BJ (cell line): ENCODE measurements at regions not wholly inside any gene's neighbourhood (a gene's known extent, or its start where the extent isn't known, plus 50 kb on each side); places are given as distances from the start of the nearest gene placed in this dataset.
A peak's percentile ranks its signal among the peaks of the same experiment; 100 is the strongest.
"Not testable (repeated sequence)": the region's sequence is repeated elsewhere in the genome, so short reads cannot be mapped to it uniquely, and the experiment has no call there.

Experiments used
- CTCF ChIA-PET: fragments of 350-600 bp; formaldehyde crosslinking; extraction: SDS; loops from one replicate; lab custom pipeline; 2021; ENCODE audit warnings: antibody characterized with exemption, inconsistent platforms; lab: Yijun Ruan, JAX
- POLR2A ChIA-PET: fragments of 300-600 bp; sonication (Branson Sonifier 250); formaldehyde crosslinking; extraction: SDS; loops from one replicate; lab custom pipeline; 2021; ENCODE audit warnings: antibody characterized with exemption; lab: Charles Lee
- DNase-seq: peaks from one replicate; pipeline ENCODE4 v3.0.0-alpha.2; 2011; ENCODE audit warnings: low read depth
- H3K27me3 ChIP-seq: 2 replicates; pipeline ENCODE4 v1.6.0; 2011; ENCODE audit warnings: low read length; ENCODE audit not compliant: control insufficient read depth, insufficient read depth
- H3K36me3 ChIP-seq: 2 replicates; pipeline ENCODE4 v1.5.1; 2011; ENCODE audit warnings: low read length; ENCODE audit not compliant: control insufficient read depth, insufficient read depth
- H3K4me3 ChIP-seq: 2 replicates; pipeline ENCODE4 v1.5.1; 2011; ENCODE audit warnings: low read depth, mild to moderate bottlenecking, control low read depth, low read length
- TF ChIP-seq, protein P1 (sequence below): IDR thresholded peaks from 2 replicates; pipeline ENCODE4 v1.5.1; 2011; ENCODE audit warnings: low read depth, mild to moderate bottlenecking, control low read depth, inconsistent platforms, low read length, moderate library complexity; ENCODE audit not compliant: insufficient read depth

DNA sequence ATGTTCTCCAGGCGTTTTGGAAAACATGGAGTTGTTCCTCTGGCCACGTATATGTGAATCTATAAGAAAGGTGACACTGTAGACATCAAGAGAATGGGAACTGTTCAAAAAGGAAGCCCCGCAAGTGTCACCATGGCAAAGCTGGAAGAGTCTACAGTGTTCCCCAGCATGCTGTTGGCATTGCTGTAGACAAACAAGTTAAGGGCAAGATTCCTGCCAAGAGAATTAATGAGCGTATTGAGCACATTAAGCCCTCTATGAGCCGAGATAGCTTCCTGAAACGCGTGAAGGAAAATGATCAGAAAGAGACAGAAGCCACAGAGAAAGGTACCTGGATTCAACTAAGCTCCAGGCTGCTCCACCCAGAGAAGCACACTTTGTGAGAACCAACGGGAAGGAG lies 92.5 kb upstream of the EIF5 start:
- ChIA-PET CTCF (no interaction called here), POLR2A (no interaction called here)
- no peak for DNase-seq
- Histone ChIP-seq H3K27me3 (peaks cover 1% of the 10 kb centered on the region; the same call in 1 of the 2 replicates), H3K36me3 (no peaks in the 10 kb centered on the region), H3K4me3 (no peak overlapping the region)
- TF ChIP-seq, protein P1, sequence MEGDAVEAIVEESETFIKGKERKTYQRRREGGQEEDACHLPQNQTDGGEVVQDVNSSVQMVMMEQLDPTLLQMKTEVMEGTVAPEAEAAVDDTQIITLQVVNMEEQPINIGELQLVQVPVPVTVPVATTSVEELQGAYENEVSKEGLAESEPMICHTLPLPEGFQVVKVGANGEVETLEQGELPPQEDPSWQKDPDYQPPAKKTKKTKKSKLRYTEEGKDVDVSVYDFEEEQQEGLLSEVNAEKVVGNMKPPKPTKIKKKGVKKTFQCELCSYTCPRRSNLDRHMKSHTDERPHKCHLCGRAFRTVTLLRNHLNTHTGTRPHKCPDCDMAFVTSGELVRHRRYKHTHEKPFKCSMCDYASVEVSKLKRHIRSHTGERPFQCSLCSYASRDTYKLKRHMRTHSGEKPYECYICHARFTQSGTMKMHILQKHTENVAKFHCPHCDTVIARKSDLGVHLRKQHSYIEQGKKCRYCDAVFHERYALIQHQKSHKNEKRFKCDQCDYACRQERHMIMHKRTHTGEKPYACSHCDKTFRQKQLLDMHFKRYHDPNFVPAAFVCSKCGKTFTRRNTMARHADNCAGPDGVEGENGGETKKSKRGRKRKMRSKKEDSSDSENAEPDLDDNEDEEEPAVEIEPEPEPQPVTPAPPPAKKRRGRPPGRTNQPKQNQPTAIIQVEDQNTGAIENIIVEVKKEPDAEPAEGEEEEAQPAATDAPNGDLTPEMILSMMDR = no peak

DNA sequence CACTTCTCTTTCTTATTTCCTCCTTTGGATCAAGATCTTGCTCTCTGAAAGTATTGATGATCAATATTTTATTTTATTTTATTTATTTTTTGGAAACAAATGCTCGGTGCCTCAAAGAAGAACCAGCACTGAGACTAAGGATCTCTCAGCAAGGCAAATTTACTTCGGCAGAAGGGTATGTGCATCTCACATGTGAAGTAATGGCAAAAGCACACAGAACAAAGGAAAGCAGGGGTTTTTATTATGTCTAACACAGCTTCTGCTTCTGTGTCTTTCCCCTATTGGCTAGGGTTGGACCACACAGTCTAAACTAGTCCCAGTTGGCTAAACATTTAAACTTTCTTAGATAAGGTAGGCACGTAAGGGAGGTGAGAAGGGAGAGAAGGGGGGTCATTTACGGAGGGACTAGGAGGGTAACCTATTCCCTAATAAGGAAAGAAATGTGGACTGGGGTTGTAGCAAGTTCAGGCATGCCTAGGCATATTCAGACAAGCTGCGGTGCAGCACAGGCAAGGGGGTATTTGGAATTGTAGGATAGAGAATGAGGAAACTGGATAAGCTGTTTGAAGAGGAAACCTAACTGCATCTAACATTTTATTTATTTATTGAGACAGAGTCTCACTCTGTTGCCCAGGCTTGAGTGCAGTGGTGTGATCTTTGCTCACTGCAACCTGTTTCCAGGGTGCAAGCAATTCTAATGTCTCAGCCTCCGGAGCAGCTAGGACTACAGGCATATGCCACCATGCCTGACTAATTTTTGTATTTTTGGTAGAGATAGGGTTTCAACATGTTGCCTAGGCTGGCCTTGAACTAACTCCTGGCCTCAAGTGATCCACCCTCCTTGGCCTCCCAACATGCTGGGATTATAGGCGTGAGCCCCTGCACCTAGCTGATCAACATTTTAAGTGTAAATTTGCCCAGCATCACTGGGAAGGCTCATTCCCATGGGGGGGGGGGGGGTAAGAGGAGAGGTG lies 90.0 kb upstream of the EIF5 start:
- Histone ChIP-seq H3K36me3 (no peaks in the 10 kb centered on the region), H3K4me3 (no peak overlapping the region), H3K27me3 (peaks cover 1% of the 10 kb centered on the region; the same call in 1 of the 2 replicates)
- DNase-seq = no peak
- ChIA-PET POLR2A (no interaction called here), CTCF (interaction anchor here (1.8 kb wide), 1 partner anchor 55 kb away, joined by 3 read pairs; no protein-coding TSS in a partner anchor)
- TF ChIP-seq, protein P1 = no peak

DNA sequence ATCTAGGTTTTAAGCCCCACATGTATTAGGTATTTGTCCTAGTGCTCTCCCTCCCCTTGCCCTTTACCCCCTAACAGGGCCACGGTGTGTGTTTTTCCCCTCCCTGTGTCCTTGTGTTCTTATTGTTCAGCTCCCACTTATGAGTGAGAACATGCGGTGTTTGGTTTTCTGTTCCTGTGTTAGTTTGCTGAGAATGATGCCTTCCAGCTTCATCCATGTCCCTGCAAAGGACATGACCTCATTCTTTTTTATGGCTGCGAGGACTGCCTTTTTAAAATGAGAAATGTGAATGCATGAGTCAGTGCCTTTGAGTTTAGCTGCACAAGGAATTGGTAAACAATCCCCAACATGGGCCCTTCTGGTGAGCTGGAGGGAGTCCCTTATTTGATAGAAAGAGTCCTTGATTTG lies 88.4 kb upstream of the EIF5 start:
- ChIA-PET CTCF (interaction anchor here (0.7 to 1.8 kb wide), 3 partner anchors 23 to 141 kb away, joined by 3 read pairs; no protein-coding TSS in a partner anchor), POLR2A (interaction anchor here (0.6 kb wide), 1 partner anchor 125 kb away, joined by 3 read pairs; no protein-coding TSS in a partner anchor)
- H3K4me3 ChIP-seq, H3K36me3 ChIP-seq, H3K27me3 ChIP-seq: not testable (repeated sequence)
- DNase-seq = peak; percentile 70

DNA sequence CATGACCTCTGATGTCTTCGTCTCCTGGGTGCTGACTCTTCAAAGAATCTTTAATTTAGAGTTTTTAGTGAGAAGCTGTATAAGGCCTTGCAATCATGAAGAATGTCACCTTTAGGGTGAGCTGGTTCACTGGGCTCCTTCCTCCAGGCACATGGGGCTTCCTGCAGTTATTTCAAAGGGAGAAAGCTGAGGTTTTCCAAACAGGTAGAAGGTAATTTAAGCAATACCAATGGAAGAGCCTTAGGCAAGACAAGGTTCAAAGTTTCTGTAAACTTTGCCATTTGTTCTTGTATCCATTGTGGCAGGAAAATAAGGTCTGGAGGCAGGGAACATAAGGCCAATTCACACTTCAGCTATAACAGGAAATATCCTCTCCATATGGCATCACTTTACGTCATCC lies 88.0 kb upstream of the EIF5 start:
- POLR2A ChIA-PET = interaction anchor here (0.6 kb wide), 1 partner anchor 126 kb away, joined by 3 read pairs; no protein-coding TSS in a partner anchor

DNA sequence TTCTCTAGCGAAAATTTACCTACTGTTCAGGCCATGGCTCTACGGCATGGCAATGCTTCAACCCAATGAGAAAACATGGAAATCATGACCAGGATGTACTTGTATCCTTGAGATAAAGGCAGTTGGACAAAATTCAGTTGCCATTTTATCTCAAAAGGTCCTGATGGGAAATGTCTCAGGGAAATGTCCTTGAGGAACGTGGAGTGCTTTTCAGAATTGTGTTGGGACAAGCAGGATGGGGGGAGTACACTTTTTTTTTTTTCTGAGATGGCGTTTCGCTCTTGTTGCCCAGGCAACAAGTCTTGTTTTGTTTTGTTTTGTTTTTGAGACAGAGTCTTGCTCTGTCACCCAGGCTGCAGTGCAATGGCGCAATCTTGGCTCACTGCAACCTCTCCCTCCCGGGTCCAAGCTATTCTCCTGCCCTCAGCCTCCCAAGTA lies 86.8 kb upstream of the EIF5 start:
- POLR2A ChIA-PET = no interaction called here
- TF ChIP-seq, protein P1 = no peak
- no peaks in the 10 kb centered on the region for H3K36me3 ChIP-seq
- CTCF ChIA-PET = no interaction called here
- no peak for DNase-seq
- no peaks in the 10 kb centered on the region; the same call in 1 of the 2 replicates for H3K27me3 ChIP-seq
- H3K4me3 ChIP-seq = no peak overlapping the region

More for the DNA sequence above, 88.0 kb upstream of the EIF5 start:
- no peaks in the 10 kb centered on the region; the same call in 1 of the 2 replicates for H3K27me3 ChIP-seq
- no peaks in the 10 kb centered on the region for H3K36me3 ChIP-seq
- no peak for DNase-seq
- CTCF ChIA-PET = interaction anchor here (0.7 to 1.4 kb wide), 2 partner anchors 23 to 141 kb away, joined by 3 read pairs; no protein-coding TSS in a partner anchor
- TF ChIP-seq, protein P1 = no peak
- no peak overlapping the region for H3K4me3 ChIP-seq
